ENCODE measurements at regions not wholly inside any gene's neighbourhood (a gene's known extent, or its start where the extent isn't known, plus 50 kb on each side); places are given as distances from the start of the nearest gene placed in this dataset.

DNA sequence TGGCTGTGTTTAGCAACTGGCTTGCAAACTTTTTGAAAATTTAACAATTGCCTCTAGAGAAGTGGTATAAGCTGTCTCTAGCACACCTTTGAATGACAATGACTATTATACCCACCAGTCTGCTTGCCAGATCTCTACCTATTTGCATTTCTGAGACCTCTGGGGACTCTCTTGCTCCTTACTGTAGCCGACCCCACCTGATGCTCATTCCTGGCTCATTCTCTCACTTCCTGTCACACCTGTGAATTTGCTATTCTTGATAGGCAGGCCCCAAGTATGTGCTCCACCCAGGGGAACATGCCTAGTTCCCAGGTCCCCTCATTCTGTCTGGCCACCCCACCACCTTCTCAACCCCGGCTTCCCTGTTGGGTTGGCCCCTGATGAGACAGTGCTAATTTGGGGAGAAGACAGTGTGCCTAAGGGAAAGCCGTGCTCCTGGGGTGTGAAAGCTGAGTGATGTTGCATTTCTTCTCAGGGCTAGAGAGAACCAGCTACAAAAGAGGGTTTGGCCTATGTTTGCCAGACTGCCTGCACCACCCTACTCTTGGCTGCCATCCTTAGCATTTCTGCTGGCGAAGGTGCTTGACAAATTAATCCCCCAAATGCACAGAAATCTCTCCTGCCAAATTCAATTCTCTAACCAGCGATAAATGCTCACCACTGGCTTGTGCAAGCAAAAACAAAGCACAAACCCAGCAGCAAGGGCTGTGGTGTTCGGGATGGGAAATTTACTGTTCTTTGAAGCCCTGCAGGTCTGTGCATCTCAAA is 138.2 kb downstream of the RPS24 start:
- DNase-seq: no peak
- no peak overlapping the region for H3K27ac Mint-ChIP-seq (ENCODE audit: unreplicated experiment)
- CTCF ChIA-PET: no interaction called here
- intact Hi-C loops (cut with micrococcal nuclease; ENCODE audit: unreplicated experiment): no loop called here
- H3K4me3 Mint-ChIP-seq (ENCODE audit: low read depth, unreplicated experiment): no peak overlapping the region
- no peaks in the 10 kb centered on the region for H3K36me3 Mint-ChIP-seq (ENCODE audit: insufficient read depth, unreplicated experiment)
- TF ChIP-seq, protein P1, sequence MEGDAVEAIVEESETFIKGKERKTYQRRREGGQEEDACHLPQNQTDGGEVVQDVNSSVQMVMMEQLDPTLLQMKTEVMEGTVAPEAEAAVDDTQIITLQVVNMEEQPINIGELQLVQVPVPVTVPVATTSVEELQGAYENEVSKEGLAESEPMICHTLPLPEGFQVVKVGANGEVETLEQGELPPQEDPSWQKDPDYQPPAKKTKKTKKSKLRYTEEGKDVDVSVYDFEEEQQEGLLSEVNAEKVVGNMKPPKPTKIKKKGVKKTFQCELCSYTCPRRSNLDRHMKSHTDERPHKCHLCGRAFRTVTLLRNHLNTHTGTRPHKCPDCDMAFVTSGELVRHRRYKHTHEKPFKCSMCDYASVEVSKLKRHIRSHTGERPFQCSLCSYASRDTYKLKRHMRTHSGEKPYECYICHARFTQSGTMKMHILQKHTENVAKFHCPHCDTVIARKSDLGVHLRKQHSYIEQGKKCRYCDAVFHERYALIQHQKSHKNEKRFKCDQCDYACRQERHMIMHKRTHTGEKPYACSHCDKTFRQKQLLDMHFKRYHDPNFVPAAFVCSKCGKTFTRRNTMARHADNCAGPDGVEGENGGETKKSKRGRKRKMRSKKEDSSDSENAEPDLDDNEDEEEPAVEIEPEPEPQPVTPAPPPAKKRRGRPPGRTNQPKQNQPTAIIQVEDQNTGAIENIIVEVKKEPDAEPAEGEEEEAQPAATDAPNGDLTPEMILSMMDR (IDR thresholded peaks at IDR 0.05; ENCODE audit: unreplicated experiment): no peak
- peaks cover 100% of the 10 kb centered on the region for H3K27me3 Mint-ChIP-seq (ENCODE audit: unreplicated experiment)
- H3K9me3 Mint-ChIP-seq (ENCODE audit: low read depth, unreplicated experiment): no peaks in the 10 kb centered on the region
- BruUV-seq (replicated peaks): no TSS peak
- H3K4me1 Mint-ChIP-seq (ENCODE audit: low read depth, unreplicated experiment): no peaks in the 10 kb centered on the region

DNA sequence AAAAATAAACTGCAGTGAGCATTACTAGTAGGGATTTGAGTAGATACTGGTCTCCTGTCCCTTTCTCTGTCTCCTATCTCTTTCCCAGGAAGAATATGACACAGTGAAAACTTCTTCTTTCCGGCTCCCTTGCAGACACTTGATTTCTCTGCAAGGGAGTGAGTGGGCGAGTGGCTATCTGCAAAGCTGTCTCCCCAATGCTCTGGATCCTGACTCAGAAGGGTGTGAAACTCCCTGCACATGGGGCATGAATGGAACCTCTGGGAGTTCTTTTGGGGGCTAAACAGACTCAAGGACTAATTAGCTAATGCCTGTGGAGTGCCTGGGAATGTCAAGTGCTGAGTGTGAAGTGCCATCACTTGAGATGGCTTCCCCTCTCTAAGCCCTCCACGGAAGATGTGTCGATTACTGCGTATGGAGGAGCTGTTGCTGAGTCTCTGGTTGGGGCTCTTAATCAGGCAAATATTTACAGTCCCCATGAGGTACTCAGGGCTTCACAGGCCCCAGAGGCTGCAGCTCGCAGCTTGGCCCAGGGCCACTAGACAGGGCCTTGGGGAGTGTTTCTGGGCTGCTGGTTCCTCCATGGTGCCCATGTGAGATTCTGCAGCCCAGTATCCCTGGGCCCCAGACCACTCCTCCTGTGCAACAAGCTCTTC is 139.8 kb downstream of the RPS24 start:
- TF ChIP-seq, protein P1 (IDR thresholded peaks at IDR 0.05; ENCODE audit: unreplicated experiment): no peak
- CTCF ChIA-PET: no interaction called here
- H3K9me3 Mint-ChIP-seq (ENCODE audit: low read depth, unreplicated experiment): no peaks in the 10 kb centered on the region

DNA sequence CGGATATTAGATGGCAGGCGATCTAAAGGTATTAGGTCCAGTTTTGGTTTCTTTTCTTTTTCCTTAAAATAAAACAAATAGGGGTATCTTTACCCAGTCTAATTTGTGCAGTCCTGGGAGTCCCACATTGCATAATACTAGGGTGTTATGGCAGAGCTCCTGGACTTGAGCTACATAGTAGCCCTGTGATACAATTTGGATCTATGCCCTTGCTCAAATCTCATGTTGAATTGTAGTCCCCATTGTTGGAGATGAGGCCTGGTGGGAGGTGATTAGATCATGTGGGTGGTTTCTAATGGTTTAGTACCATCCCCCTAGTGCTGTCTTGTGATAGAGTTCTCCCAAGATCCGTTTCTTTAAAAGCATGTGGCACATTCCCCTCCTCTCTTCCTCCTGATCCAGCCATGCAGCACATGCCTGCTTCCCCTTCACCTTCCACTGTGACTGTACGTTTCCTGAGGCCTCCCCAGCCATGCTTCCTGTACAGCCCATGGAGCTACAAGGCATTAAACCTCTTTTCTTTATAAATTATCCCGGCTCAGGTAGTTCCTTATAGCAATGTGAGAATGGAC is 141.9 kb downstream of the RPS24 start:
- CTCF ChIA-PET: no interaction called here
- H3K4me1 Mint-ChIP-seq (ENCODE audit: low read depth, unreplicated experiment): peaks cover 9% of the 10 kb centered on the region
- H3K36me3 Mint-ChIP-seq (ENCODE audit: insufficient read depth, unreplicated experiment): no peaks in the 10 kb centered on the region
- no peak overlapping the region for H3K4me3 Mint-ChIP-seq (ENCODE audit: low read depth, unreplicated experiment)
- peaks cover 100% of the 10 kb centered on the region for H3K27me3 Mint-ChIP-seq (ENCODE audit: unreplicated experiment)
- TF ChIP-seq, protein P1 (IDR thresholded peaks at IDR 0.05; ENCODE audit: unreplicated experiment): no peak
- no peaks in the 10 kb centered on the region for H3K9me3 Mint-ChIP-seq (ENCODE audit: low read depth, unreplicated experiment)
- no peak overlapping the region for H3K27ac Mint-ChIP-seq (ENCODE audit: unreplicated experiment)
- no peak for DNase-seq
- no TSS peak for BruUV-seq (replicated peaks)
- intact Hi-C loops (cut with micrococcal nuclease; ENCODE audit: unreplicated experiment): no loop called here

More for the DNA sequence above, 139.8 kb downstream of the RPS24 start:
- no TSS peak for BruUV-seq (replicated peaks)
- Mint-ChIP-seq H3K36me3 (ENCODE audit: insufficient read depth, unreplicated experiment) (no peaks in the 10 kb centered on the region), H3K27ac (ENCODE audit: unreplicated experiment) (no peak overlapping the region), H3K4me1 (ENCODE audit: low read depth, unreplicated experiment) (no peaks in the 10 kb centered on the region), H3K27me3 (ENCODE audit: unreplicated experiment) (peaks cover 100% of the 10 kb centered on the region), H3K4me3 (ENCODE audit: low read depth, unreplicated experiment) (no peak overlapping the region)
- intact Hi-C loops (cut with micrococcal nuclease; ENCODE audit: unreplicated experiment): no loop called here
- no peak for DNase-seq

DNA sequence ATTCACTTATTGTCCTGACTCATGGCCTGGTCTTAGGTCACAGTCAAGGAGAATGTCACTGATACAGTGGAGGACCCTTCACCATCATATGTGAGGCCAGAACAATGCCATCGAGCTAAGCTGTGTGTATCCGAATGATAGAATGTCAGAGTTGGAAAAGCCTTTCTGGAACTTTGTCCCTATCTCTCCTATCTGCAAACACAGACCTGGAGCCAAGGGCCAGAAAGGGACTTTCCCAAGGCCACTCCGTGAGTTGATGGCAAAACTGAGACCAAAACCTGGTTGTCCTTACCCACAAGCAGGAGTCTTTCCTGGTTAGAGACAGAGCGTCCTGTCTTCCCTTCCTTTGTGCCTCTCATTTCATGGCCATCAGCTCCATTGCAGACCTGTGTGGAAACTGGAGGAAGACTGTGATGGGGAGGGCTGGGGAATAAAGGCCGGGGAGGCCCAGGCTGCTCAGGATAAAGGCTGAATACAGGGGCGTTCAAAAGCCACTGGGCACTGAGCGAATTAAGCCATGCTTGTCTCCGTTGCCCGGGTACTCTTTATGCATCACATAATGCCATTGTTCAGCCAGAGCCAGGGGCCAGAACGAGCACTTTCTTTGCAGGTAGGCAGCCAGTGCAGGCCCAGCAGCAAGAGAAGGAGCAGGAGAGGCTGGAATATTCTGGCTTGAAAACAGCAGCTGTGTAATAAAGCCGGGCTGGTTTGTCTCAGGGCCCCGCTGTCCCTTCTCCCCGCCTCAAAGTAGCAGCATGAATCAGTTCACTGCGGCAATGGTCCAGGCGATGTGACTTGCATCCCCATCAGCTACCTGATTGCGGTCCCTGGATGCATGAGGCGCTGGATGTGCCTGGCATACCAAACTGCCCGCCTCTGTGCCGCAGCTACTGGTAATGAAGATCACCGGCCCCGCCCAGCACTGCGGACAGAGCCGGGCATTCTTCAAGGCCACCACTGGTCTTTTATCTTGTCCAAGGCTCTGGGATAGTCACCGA is 143.0 kb downstream of the RPS24 start:
- TF ChIP-seq, protein P1 (IDR thresholded peaks at IDR 0.05; ENCODE audit: unreplicated experiment): no peak
- Mint-ChIP-seq H3K4me3 (ENCODE audit: low read depth, unreplicated experiment) (no peak overlapping the region), H3K27ac (ENCODE audit: unreplicated experiment) (no peak overlapping the region), H3K36me3 (ENCODE audit: insufficient read depth, unreplicated experiment) (no peaks in the 10 kb centered on the region), H3K27me3 (ENCODE audit: unreplicated experiment) (peaks cover 100% of the 10 kb centered on the region), H3K4me1 (ENCODE audit: low read depth, unreplicated experiment) (peaks cover 9% of the 10 kb centered on the region), H3K9me3 (ENCODE audit: low read depth, unreplicated experiment) (no peaks in the 10 kb centered on the region)
- CTCF ChIA-PET: no interaction called here
- DNase-seq: no peak
- BruUV-seq (replicated peaks): no TSS peak
- intact Hi-C loops (cut with micrococcal nuclease; ENCODE audit: unreplicated experiment): no loop called here
